Activated CD8-positive, alpha-beta memory T cell treated with anti-CD3 and anti-CD28 coated beads for 1 hour (primary cell): ENCODE measurements at regions not wholly inside any gene's neighbourhood (a gene's known extent, or its start where the extent isn't known, plus 50 kb on each side); places are given as distances from the start of the nearest gene placed in this dataset.

ENCODE experiments used
- DNase-seq, 2 donors: peaks; one replicate each; pipeline ENCODE4 v3.0.0-alpha.2; 2020; ENCODE audit warnings: low read depth in 1 of 2; ENCODE audit errors: extremely low read depth in 1 of 2

- no peak for DNase-seq
Measured at GRCh38 chr4:18934197-18934596, 912.6 kb upstream of the LCORL start.

GRCh38 chr4:18932730-18933339 lies 911.3 kb upstream of the LCORL start:
- DNase-seq: no peak

GRCh38 chr4:18931643-18932377 lies 910.3 kb upstream of the LCORL start:
- no peak for DNase-seq

GRCh38 chr4:18930487-18930886 lies 908.9 kb upstream of the LCORL start:
- no peak for DNase-seq

GRCh38 chr4:18923496-18924161 lies 902.1 kb upstream of the LCORL start:
- DNase-seq: no peak

- DNase-seq: no peak
Measured at GRCh38 chr4:18917689-18918088, 896.1 kb upstream of the LCORL start.

- DNase-seq: no peak
Measured at GRCh38 chr4:18914182-18914581, 892.6 kb upstream of the LCORL start.

GRCh38 chr4:18894928-18895327 lies 873.4 kb upstream of the LCORL start:
- DNase-seq: no peak

- no peak for DNase-seq
Measured at GRCh38 chr4:18882468-18882867, 860.9 kb upstream of the LCORL start.

GRCh38 chr4:18881556-18881955 lies 860.0 kb upstream of the LCORL start:
- DNase-seq: no peak

- no peak for DNase-seq
Measured at GRCh38 chr4:18880871-18881270, 859.3 kb upstream of the LCORL start.

- no peak for DNase-seq
Measured at GRCh38 chr4:18878561-18878960, 857.0 kb upstream of the LCORL start.

GRCh38 chr4:18869166-18869565 lies 847.6 kb upstream of the LCORL start:
- DNase-seq: no peak

GRCh38 chr4:18860836-18861530 lies 839.4 kb upstream of the LCORL start:
- DNase-seq: no peak

GRCh38 chr4:18859468-18859867 lies 837.9 kb upstream of the LCORL start:
- DNase-seq: no peak

- no peak for DNase-seq
Measured at GRCh38 chr4:18858229-18858922, 836.8 kb upstream of the LCORL start.

- DNase-seq: no peak
Measured at GRCh38 chr4:18850867-18851266, 829.3 kb upstream of the LCORL start.

GRCh38 chr4:18847249-18847890 lies 825.8 kb upstream of the LCORL start:
- no peak for DNase-seq

GRCh38 chr4:18846313-18846712 lies 824.8 kb upstream of the LCORL start:
- DNase-seq: no peak

GRCh38 chr4:18844726-18845125 lies 823.2 kb upstream of the LCORL start:
- DNase-seq: no peak
